ENCODE measurements at regions not wholly inside any gene's neighbourhood (a gene's known extent, or its start where the extent isn't known, plus 50 kb on each side); places are given as distances from the start of the nearest gene placed in this dataset.

DNA sequence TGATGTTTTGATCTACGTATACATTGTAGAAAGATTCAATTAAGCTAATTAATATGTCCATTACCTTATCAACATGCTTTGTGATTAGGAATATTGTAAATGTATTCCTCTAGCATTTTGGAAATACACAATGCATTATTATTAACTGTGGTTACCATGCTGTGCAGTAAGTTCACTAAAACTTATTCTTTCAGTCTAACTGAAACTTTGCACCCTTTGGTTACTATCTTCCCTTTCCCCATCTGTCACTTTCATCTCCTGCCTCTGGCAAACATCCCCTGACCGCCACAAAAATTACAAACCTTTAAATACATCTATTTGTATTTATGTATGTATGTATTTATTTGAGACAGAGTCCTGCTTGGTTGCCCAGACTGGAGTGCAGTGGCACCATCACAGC is 388.0 kb downstream of the NYAP2 start:
- Mint-ChIP-seq H3K36me3 (no peaks in the 10 kb centered on the region), H3K4me1 (no peaks in the 10 kb centered on the region), H3K9me3 (no peaks in the 10 kb centered on the region), H3K4me3 (no peak overlapping the region), H3K27ac (no peak overlapping the region), H3K27me3 (ENCODE audit: low read depth) (peaks cover 3% of the 10 kb centered on the region)
- no peak for DNase-seq (ENCODE audit: low spot score in 2 of 2, unreplicated experiment in 2 of 2)
- TF ChIP-seq, protein P1, sequence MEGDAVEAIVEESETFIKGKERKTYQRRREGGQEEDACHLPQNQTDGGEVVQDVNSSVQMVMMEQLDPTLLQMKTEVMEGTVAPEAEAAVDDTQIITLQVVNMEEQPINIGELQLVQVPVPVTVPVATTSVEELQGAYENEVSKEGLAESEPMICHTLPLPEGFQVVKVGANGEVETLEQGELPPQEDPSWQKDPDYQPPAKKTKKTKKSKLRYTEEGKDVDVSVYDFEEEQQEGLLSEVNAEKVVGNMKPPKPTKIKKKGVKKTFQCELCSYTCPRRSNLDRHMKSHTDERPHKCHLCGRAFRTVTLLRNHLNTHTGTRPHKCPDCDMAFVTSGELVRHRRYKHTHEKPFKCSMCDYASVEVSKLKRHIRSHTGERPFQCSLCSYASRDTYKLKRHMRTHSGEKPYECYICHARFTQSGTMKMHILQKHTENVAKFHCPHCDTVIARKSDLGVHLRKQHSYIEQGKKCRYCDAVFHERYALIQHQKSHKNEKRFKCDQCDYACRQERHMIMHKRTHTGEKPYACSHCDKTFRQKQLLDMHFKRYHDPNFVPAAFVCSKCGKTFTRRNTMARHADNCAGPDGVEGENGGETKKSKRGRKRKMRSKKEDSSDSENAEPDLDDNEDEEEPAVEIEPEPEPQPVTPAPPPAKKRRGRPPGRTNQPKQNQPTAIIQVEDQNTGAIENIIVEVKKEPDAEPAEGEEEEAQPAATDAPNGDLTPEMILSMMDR (IDR thresholded peaks at IDR 0.05; ENCODE audit: unreplicated experiment) = no peak

DNA sequence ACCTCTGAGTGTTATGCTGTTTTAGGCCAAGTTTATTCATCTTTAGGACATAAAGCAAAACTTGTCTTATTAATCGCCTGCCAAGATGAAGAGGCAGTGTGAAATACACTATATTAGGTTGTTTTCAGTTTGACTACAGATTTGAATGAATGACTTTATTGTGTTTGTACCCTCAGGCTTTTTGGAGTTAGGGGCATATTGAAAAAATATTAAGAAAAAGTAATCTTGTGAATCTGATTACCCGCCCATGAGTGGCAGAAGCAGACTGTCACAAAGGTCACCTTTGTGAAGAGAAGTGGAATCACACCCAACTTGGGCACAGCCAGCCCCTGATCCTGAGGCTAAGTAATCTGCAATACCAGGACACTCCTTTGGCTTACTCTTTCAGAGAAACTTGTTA is 382.5 kb downstream of the NYAP2 start:
- Mint-ChIP-seq H3K4me3 (no peak overlapping the region), H3K27me3 (ENCODE audit: low read depth) (peaks cover 4% of the 10 kb centered on the region), H3K27ac (no peak overlapping the region), H3K36me3 (no peaks in the 10 kb centered on the region), H3K4me1 (no peaks in the 10 kb centered on the region), H3K9me3 (no peaks in the 10 kb centered on the region)
- TF ChIP-seq, protein P1 (IDR thresholded peaks at IDR 0.05; ENCODE audit: unreplicated experiment) = no peak
- no peak for DNase-seq (ENCODE audit: low spot score in 2 of 2, unreplicated experiment in 2 of 2)

DNA sequence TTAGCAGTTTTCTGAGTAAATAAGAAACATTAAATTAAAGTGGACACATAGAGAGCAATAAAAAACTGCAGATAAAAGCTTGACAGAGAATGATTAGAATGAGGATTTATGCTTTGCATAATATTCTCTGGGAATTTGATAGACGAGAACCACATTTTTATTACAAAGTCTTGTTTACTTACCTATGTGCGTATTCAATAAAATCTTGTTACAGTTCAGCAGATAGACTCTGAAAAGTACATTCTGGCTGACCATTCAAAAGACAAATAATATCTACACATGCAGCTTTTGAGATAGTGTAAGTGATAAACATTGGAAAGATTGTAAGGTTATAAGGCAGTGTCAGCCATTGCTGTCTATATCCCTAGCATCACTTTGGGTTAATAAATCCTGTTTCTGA is 381.6 kb downstream of the NYAP2 start:
- TF ChIP-seq, protein P1 (IDR thresholded peaks at IDR 0.05; ENCODE audit: unreplicated experiment) = no peak
- Mint-ChIP-seq H3K4me3 (no peak overlapping the region), H3K27me3 (ENCODE audit: low read depth) (peaks cover 4% of the 10 kb centered on the region), H3K9me3 (no peaks in the 10 kb centered on the region), H3K4me1 (no peaks in the 10 kb centered on the region), H3K36me3 (no peaks in the 10 kb centered on the region), H3K27ac (no peak overlapping the region)
- no peak for DNase-seq (ENCODE audit: low spot score in 2 of 2, unreplicated experiment in 2 of 2)

DNA sequence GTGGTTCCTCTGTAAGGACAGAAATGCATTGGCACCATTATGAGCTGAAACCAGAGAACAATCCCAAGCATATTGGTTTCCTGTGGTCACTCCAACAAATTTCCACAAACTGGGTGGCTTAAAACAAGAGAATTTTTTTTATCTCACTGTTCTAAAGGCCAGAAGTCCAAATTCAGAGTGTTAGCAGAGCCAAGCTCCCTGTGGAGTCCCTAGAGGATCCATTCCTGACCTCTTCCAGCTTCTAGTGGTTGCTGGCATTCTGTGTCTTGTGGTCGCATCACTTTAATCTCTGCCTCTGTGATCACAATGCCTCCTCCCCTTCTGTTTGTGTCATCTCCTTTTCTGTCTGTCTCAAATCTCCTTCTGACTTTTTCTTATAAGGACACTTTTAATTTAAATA is 380.3 kb downstream of the NYAP2 start:
- H3K4me3 Mint-ChIP-seq = no peak overlapping the region
- no peaks in the 10 kb centered on the region for H3K36me3 Mint-ChIP-seq
- no peak for DNase-seq (ENCODE audit: low spot score in 2 of 2, unreplicated experiment in 2 of 2)
- H3K27me3 Mint-ChIP-seq (ENCODE audit: low read depth) = peaks cover 4% of the 10 kb centered on the region
- no peaks in the 10 kb centered on the region for H3K4me1 Mint-ChIP-seq
- H3K27ac Mint-ChIP-seq = no peak overlapping the region
- TF ChIP-seq, protein P1 (IDR thresholded peaks at IDR 0.05; ENCODE audit: unreplicated experiment) = no peak
- H3K9me3 Mint-ChIP-seq = peaks cover 10% of the 10 kb centered on the region

DNA sequence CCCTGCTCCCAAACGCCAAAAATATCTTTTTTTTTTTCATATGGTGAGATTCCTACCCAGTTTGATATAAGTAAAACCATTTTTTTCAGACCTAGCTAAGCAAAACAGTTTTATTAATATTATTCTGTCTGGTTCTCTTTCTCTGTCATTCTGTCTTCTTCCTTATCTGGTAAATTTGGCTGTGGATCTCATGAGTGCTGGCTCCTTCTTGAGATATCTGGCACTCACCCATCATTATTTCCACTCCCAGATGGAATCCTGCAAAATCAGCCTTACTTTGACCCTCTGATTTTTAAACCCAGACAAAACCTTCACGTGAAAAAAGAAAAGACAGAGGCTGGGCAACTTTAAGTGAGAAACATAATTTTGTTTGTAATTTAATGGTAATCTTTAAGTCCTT is 373.6 kb downstream of the NYAP2 start:
- Mint-ChIP-seq H3K4me3 (no peak overlapping the region), H3K36me3 (no peaks in the 10 kb centered on the region), H3K9me3 (peaks cover 14% of the 10 kb centered on the region), H3K27me3 (ENCODE audit: low read depth) (no peaks in the 10 kb centered on the region), H3K27ac (peak overlapping the region; percentile 37), H3K4me1 (peaks cover 1% of the 10 kb centered on the region)
- TF ChIP-seq, protein P1 (IDR thresholded peaks at IDR 0.05; ENCODE audit: unreplicated experiment) = no peak
- DNase-seq (ENCODE audit: low spot score in 2 of 2, unreplicated experiment in 2 of 2) = no peak

DNA sequence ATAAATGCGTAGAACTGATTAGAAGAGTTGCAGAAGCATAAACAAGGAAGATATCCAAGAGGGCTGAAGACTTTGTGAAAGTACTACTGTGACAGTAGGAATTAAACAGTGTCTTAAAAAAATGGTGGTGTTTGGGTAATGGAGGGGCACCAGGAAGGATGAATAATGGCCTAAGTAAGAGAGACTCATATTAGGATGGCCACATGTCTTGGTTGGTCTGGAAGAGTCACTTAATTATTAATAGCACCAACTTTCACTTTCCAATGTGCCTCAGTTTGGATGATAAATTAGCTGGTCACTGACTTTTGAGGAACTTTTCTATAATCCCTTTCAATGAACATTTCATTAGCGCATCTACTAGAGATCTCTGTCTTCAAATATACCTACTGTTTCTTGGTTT is 372.2 kb downstream of the NYAP2 start:
- peaks cover 1% of the 10 kb centered on the region for H3K4me1 Mint-ChIP-seq
- peaks cover 14% of the 10 kb centered on the region for H3K9me3 Mint-ChIP-seq

More for the DNA sequence above, 372.2 kb downstream of the NYAP2 start:
- Mint-ChIP-seq H3K4me3 (no peak overlapping the region), H3K27ac (no peak overlapping the region), H3K36me3 (no peaks in the 10 kb centered on the region), H3K27me3 (ENCODE audit: low read depth) (no peaks in the 10 kb centered on the region)
- TF ChIP-seq, protein P1 (IDR thresholded peaks at IDR 0.05; ENCODE audit: unreplicated experiment) = no peak
- DNase-seq (ENCODE audit: low spot score in 2 of 2, unreplicated experiment in 2 of 2) = no peak
